Ureter (tissue), 1 donor: ENCODE measurements at regions not wholly inside any gene's neighbourhood (a gene's known extent, or its start where the extent isn't known, plus 50 kb on each side); places are given as distances from the start of the nearest gene placed in this dataset.

Experiments used
- DNase-seq: peaks from one replicate; pipeline ENCODE4 v3.0.0-alpha.2; 2020; ENCODE audit warnings: low spot score
- donor health status: DM: yes; HTN: yes; CAD: no.

DNA sequence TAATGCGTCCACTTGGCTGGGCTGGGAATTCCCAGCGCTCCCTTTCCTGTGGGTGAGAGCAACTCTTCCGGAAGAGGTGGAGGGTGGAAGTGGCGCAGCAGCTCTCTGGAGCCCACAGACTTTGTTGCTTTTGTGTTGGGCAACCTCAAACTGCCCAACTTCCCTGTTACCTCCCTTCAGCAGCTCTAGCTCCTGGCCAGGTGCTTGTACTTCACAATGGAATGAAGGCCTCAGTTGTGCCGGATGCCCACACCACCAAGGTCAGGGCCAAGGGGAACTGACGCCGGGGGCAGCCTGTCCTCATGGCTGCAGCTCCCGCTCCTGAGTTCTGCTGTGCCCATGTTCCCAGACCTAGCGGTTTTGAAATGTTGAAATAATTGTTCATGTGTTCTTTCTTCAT is 322.9 kb downstream of the GALR1 start:
- no peak for DNase-seq

DNA sequence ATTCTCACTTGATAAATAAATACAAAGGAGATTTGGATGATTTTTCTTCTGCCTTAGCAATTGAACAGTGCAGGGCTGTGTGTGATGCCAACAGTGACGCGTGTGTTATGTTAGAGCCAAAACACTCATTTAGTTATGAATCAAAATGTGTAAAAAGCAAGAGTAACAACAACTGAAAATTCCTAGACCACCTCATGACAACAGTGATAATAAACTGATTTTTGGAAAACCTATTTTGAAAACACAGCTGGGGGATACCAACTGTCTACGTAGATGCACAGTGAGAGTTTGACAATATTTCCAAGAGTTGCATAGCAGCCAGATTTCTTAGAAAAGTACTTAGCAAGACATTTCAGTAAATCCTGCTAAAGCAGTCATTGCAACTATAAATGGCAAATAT is 323.9 kb downstream of the GALR1 start:
- DNase-seq: no peak

DNA sequence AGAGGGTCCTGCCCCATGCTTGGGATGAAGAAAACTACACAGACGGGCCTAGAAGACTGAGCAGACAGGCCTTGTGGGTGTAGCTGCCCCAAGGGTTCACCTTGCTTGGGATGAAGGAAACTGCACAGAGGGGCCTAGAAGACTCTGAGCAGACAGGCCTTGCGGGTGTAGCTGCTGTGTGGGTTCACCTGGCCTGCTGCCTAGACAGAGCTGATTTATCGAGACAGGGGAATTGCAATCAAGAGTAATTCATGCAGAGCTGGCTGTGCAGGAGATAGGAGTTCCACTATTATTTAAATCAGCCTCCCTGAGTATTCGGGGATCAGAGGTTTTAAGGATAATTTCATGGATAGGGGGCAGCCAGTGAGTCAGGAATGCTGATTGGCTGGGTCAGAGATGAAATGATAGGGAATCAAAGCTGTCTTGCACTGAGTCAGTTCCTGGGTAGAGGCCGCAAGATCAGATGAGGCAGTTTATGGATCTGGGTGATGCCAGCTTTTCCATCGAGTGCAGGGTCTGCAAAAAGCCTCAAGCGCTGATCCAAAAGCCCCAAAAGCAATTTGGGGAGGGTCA is 341.4 kb downstream of the GALR1 start:
- DNase-seq: no peak

DNA sequence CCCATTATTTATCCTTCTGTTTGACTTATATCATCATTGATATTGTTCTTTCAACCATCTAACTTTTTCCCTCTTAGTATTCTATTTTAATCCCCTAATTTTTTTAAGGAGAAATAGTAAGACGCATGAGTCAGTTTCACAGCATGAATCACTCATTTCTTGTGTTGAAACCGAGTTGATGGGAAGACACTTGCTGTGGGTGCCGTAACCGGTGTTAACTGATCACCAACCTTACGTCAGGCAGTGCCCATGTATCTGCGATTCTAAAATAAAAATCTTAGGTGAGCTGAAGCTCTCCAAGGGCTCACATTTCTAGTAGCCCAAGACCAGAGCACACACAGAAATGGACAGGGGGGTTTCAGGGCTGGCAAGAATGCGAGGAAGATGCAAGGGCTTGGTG is 348.1 kb downstream of the GALR1 start:
- DNase-seq: no peak

DNA sequence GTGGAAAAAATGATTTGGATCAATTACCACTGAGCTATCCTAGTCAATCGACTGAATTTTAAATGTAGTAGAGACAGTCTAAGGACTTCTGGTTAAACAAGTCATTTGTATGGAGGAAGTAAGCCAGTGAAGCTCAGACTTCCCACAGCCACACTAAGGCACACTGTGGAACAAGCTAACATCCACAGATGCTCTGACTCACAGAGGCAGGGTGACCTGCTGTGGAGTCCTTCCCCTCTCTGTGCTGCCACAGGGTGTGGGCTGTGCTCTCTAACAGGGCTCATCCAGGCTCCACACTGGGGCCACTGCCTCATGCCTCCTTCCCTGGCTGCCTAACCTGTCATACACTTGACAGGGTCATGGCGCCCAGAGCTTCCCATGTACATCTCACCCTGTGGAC is 351.0 kb downstream of the GALR1 start:
- DNase-seq: no peak

DNA sequence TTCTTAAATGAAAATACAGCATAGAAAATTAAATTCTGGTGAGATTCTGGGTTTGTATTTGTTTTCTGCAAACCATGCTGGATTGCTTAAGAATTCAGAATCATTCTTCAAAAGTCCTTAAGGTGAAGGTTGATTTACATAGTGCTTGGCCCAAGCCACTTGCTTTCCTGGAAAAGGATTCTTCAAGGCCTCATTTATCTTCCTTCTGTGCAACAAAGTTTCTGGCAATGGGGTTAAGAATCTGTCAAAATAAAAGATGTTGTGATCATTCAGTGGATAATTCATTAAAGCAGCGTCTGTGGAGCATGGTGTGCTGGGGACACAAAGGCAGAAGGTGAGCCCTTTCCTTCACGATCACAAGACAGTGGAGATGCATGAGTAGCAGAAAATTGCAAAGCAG is 351.9 kb downstream of the GALR1 start:
- no peak for DNase-seq

DNA sequence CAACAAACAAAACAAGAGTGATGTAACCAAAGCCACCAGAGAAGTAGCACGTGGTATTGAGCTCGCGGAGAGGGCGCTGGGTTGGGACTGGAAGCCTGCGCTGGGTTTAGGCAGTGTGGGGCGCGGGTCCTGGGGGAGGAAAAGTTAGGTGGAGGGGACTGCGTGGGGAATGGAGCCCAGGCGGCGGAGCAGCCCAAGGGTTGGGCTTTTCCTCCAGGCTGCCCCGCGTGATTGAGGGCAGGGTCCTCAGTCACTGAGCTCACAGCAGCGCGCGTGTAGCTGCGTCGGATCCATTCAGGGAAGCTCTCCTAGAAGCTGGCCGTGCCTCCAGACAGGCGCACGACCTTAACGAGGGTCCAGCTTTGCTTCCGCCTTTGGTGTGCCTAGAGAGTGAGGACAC is 357.4 kb downstream of the GALR1 start:
- DNase-seq: no peak

DNA sequence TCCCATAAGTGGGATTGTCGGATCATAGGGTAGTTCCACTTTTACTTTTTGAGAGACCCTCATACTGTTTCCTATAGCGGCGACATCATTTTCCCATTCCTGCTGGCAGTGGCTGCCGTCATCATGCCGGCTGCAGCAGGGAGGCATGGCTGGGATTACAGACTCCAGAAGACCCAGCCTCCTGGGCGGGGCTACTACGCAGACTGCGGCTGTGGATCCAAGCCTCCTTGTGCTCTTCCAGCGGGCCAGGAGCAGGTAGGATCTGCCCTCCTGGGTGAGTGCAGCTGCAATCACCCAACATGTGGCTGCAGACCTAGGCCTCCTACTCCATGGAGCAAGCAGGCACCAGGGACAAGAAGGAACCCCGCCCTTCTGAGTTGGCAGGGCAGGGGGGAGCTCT is 359.2 kb downstream of the GALR1 start:
- no peak for DNase-seq

DNA sequence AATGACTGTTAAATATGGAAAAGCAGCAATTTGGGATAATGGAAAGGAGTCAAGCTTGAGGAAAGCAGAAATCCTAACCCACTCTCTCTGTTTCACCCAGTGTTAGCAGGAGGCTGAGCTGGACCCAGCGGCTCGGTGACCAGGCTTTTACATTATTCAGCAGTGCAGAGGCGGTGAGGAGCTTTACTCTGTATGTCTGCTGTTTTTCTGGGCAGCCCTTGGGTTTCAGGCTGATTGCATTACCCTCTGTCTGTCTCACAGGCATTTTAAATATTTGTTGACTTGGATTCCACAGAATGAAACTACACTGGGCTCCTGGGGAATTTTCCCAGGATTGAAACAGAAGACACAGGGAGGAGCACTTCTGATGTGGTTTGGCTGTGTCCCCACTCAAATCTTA is 368.0 kb downstream of the GALR1 start:
- DNase-seq: no peak

DNA sequence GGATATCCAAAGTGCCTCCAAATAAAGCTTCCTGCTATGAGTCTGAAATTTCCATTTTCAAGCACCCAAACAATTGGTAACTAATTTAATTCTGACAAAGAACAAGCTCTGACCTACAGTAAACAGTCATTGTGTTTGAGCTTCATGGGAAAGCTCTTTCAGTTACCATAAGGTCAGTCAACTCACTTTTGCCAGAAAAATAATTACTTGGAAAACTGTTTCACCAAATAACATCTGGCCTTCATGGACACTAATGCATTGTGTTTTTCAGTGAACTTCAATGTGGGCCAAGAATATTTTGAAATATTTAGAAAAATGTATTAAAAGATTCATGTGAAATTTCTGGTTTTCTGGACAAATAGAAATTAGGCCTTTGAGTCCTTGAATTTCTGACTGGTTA is 369.9 kb downstream of the GALR1 start:
- no peak for DNase-seq

DNA sequence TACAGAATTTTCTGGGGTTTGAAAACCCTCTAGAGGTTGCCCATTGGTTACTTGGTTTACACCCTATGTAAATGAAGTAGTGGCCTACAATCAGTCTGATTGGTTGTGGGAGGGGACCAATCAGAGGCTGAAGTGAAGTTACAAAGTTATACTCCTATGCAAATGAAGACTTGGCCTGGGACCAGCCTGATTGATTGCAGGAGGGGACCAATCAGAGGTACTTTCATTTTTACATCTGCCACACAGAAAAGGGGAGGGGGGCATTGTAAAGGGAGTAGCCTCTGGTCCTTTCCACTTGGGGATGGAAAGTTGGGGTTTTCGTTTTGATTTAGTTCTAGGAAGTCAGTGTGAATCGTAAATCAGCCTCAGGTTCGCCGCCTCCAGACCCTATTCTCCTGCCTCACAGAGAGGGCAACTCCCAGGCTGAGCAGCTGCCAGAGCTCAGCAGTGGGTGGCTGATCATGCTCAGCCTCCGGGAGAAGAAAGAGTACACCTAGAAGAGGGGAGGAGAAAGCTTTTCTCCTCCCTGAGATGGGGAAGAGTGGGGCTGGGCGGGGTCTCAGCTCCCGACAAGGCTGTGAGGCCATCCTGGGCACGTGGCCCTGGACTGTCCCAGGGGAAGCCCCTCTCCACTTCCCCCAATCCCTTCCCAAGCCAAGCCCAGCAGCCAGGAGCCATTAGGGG is 372.5 kb downstream of the GALR1 start:
- no peak for DNase-seq

DNA sequence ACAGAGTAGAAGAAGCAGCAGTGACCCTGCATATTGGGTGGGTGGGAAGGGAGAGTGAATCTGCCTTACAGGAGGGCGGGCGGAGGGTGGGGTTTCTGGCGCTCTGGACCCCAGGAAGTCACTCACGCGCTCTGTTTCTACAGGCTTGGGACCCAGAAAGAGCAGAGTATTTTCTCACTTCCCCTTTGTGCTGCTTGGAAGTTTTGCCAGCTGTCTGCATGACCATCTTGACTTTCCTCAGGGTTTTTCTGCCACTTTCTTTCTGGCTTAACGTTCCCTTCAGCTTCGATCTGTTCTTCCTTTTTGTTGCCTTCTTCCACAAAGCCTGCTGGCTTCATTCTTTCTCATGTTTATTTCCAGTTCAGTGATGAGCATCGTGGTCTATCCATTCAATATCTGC is 383.1 kb downstream of the GALR1 start:
- no peak for DNase-seq

DNA sequence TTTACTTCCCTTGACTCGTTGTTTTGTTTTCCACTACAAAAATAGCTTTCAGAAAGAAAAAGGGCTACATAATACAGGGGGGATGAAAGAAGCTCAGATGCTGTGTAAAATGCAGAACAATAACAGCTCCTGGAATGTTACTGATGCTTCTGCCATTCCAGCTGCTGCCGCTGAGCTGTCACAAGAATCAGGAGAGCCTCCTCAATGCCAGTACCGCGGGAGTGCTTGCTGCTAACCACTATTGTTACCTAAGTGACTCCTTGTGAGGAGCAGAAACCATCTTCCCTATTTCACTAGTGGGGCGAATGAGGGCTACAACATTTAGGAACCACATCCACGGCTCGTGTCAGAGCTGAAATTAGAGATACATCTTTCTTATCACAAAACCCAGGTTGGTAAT is 384.8 kb downstream of the GALR1 start:
- no peak for DNase-seq

DNA sequence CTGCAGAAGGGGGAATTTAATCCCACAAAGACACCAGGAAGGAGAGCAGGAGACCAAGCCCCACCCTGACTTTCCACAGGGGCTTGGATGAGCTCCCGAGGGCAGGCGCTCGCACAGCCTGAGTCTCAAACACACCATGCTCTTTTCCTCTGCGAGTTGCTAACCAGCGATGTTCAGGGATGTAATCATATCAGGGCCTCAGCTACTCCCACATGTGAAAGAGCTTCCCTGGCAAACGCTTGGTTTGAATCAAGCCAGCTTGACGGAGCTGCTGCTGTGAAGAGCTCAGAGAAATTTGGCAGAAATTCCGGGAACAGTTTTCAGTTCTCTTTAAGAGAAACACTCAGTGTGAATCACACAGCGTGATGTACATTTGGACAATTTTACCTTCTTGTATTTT is 385.8 kb downstream of the GALR1 start:
- DNase-seq: no peak

DNA sequence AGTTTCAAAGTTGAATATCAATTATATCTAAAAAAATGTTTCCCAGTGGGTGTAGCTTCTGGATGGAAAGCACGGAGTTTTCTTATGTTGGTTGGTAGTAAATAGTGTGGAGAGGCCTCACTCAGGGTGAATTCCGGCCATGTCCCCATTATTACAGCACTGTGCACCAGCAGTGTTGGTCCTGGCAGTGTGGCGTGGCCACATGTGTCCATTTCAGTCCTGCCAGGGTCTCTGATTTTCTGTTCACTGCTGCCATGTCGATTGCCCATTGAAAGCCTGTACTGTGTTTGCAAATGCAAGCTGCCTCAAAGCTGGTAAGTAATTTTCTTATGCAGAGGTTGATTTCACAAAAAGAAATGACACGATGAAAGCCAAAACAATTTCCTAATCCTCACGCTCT is 386.2 kb downstream of the GALR1 start:
- no peak for DNase-seq

DNA sequence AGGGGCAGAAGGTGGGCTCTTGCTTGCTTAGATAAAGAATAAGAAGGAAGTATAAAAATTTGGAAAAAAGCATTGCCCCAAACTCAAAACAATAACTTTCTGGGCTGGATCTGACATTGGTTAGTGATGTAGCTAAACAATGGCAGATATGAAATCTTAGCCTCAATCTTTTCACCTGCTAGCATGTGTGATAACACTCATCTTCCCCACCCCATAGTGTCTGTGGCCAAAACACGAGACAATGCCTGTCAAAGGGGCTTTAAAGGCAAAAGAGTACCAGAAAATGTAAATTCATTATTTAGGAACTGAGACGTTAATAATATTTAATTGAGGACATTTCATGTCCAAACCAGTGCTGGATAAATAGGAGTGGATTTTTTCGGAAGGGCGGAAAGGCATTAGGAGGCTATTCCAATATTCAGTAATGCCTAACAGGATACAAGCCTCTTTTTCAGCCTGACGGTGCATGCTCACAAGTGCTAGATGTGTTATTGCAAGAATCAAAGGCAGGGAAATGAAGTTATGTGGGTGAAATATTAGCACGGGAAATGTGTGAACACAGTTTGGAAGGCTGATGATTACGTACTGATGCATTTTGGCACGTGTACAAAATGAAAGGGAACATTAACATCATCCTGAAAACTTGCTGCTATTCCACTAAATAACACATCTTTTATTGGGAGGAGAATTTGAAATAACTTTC is 395.7 kb downstream of the GALR1 start:
- DNase-seq: no peak

DNA sequence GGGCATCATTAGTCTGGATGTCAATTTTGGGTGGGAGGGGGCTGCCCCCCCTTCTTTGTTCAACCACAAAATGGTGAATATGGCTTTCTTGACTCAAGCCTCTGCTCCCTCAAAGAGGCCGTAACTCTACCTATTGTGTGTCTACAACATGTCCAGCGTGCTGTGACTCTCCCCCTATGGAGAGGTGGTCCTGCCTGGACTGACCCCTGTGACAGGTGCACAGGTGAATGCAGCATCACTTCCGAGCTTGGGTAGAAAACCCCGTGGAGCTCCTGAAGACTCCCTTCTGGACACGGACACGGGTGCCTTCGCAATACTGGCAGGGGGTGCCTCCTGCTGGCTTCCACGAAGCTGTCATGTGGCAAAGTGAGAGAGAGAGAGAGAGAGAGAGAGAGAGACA is 397.8 kb downstream of the GALR1 start:
- DNase-seq: no peak

DNA sequence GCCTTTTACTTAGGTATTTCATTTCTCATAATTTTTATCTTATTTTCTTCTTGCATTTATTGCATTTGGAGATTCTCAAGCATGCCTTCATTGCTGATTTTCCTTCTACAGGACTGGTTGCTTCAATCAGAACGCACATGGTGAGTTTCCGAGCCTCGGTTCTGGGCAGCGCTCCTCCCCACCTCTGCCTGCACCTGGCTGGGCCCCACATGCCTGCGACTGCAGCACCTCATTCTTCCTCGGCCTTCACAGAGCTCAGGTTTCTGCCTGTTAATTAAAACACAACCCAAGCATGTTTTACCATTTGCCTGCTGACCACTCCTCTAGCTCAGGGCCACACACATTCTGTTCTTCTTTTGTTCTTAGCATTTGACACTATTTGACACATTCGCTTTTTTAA is 398.8 kb downstream of the GALR1 start:
- no peak for DNase-seq

DNA sequence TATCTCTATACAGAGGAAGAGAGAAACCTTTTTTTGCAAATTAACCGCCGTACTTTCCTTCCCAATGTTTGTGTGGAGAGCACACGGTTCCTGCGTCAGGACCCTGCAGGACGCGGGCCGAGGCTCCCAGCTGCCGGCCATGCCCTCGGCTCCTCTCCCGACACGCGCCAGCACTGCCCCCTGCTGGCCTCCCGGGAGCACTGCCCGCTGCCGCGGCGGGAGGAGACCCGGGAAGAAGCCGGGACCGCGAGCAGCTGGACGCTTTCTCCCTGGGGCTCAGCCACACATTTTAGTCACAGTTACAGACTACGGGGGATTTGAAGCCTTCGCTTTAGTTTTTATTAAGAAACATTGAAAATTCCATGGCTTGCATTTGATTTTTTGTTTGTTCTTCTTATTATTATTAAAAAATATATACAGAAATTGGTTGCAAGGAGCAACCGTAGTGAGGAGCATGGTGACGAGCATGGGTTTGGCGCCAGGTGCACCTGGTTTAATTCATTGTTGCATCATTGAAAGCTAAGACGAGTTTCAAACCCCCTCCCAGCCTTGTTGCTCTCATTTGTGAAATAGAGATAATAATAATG is 401.2 kb downstream of the GALR1 start:
- DNase-seq: peak; percentile 57

DNA sequence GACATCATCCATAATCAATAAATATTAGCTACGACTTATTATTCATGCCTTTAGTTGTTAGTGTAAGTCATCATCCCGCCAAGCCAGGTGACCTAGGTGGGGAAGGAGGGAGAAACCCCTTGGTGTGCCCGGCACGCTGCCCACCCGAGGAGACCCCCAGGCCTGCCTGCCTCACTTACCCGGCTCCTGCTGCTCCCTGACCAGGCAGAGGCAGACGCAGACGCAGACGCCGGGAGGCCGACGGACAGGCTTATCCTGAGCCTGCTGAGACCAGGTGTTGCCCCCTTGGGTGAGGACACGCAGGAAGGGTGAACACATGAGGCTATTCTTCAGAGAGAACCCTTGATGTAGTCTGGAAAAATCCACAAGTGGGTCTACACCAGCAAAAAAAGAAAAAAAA is 401.8 kb downstream of the GALR1 start:
- no peak for DNase-seq

DNA sequence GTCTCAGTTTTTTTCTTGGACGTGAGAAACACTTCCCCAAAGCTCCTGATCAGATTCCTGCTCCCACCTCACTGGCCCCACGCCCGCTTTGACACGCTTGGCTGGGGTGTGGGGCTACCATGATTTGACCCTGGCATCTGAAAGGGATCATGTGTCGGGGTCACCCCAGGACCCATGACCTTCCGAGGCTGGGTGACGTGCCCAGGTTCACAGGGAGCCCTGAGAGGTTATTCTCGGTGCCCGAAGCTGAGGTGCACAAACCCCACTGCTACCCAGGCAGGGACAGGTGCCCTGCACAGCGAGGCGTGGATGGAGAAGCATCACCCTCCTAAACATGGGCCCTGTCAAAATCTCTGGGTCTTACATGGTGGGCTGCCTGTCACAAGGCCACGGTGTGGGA is 404.1 kb downstream of the GALR1 start:
- no peak for DNase-seq

DNA sequence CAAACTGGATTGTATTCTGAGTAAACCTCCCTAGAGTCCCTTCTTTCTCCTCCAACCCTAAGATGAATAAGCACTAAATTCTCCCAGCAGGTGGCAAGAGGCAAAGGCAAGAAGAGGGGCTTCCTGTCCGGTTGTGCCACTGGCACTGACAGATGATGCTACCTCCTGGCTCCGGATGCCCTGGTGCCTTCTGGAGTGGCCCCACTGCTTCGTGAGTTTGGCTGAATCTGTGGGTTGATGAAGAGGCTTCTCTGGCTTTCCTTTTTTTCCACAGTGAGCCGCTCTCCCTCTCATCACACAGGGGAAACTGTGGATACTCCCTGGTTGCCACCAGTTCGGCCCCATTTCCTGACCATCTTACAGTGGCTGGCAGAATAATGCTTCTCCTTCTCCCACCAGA is 404.7 kb downstream of the GALR1 start:
- no peak for DNase-seq

DNA sequence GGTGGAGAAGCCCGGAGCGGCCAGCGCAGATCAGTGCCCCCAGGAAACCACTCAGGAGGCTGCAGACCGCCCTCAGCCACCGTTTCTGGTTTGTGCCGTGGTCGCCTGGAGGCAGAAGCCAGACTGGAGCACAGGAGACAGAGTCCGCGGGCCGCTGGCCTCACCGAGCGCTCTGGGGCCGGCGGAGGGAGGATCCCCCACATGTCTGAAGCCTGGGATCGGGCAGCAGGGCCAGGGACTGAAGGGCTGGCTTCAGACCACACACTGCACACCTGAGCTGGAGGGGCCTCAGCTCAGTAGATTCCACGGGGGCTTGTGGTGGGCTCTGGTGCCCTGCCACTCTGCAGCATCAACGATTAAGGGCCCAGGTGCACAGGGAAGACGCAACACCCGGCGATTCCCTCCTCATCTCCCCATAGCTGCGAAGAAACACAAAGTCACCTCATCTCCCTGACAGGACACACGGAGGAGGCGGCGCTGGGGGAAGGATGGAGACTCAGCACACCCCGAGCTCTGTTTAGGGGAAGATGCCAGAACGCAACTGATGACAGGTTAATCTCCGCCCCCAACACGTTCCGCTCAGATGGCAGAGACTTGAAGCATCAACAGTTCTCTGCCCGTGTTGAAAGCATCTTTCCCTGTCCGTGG is 408.1 kb downstream of the GALR1 start:
- DNase-seq: no peak
